ENCODE measurements at regions not wholly inside any gene's neighbourhood (a gene's known extent, or its start where the extent isn't known, plus 50 kb on each side); places are given as distances from the start of the nearest gene placed in this dataset.

DNA sequence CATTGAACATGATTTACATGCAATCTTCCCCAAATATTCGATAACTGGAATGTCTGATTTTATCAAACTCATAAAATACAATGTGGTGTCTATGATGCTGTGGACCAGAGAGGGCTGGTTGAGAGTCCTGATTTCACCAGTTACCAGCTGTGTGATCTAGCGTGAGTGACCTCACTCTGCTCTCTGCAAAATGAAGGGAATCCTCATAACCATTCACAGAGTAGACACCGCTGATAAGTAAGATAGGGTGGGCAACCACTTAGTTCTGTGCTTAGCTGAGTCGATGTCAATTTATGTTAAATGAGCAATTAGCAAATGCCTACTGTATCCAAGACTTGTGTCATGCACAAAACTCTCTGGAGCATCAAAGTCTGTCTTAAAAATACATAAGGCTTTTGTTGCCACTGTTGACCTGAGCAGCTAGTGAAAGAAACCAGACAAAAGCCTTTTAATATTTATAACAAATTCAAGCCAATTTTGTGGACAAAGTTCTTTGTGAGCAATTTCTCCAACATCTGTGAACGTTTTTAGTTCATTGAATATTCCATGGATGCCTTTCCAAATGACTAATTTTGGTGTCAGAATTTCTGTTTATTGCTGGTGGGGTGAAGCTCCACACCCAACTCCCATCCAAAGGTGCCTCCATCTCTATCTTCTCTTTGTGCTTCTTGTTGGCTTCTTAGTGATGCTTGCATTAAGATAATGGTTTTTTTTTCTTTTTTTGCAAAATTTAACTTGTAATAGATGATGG is 314.2 kb downstream of the ADRA2A start:
- no peak for DNase-seq (ENCODE audit: extremely low read depth, low read depth)
- TF ChIP-seq CTCF (IDR thresholded peaks at IDR 0.05; ENCODE audit: low read depth, low read length, missing control alignments) = no peak
- H3K4me3 ChIP-seq (replicated peaks; ENCODE audit: low read depth, low read length) = no peak overlapping the region

GRCh38 chr10:111392159-111392558 is 315.3 kb downstream of the ADRA2A start:
- no peak for DNase-seq (ENCODE audit: extremely low read depth, low read depth)
- H3K4me3 ChIP-seq (replicated peaks; ENCODE audit: low read depth, low read length) = no peak overlapping the region
- TF ChIP-seq CTCF (IDR thresholded peaks at IDR 0.05; ENCODE audit: low read depth, low read length, missing control alignments) = no peak

DNA sequence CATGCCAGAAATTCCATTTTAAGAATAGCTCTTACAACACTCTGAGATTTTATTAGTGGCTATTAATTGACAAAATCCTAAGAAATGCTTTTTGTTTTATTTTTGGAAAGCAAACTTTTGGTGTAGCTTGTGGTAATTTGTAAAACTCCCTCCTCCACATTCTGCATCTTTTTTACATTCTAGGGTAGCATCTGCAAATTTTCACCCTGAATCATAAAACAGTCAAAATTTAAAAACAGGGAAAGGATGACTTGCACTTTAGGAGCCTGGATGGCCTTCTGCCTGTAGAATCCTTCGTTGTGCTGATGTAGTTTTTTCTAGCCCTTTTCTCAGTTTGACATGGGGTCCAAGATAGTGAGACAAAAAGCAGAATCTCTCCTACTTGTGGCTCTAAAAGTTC is 316.1 kb downstream of the ADRA2A start:
- DNase-seq (ENCODE audit: extremely low read depth, low read depth) = no peak
- H3K4me3 ChIP-seq (replicated peaks; ENCODE audit: low read depth, low read length) = no peak overlapping the region
- no peak for TF ChIP-seq CTCF (IDR thresholded peaks at IDR 0.05; ENCODE audit: low read depth, low read length, missing control alignments)

DNA sequence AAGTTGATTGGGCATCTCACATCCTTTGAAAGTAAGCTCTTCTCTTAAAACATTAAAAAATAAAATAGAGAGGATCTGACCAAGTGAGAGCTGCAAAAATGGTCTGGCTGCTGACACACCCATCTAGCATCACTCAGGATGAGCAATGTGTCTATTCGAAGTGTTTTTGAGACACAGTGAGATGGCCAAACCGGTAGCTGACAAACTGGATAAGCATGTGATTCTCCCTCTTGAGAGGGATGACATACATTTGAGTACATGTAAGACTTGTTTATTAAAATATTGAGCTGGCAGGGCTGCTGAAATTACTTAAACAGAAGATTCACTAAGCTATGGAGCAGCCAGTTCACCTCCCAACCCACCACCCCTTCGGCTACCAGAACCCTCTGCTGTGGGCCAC is 333.9 kb downstream of the ADRA2A start:
- DNase-seq (ENCODE audit: extremely low read depth, low read depth) = no peak
- TF ChIP-seq CTCF (IDR thresholded peaks at IDR 0.05; ENCODE audit: low read depth, low read length, missing control alignments) = no peak
- no peak overlapping the region for H3K4me3 ChIP-seq (replicated peaks; ENCODE audit: low read depth, low read length)

DNA sequence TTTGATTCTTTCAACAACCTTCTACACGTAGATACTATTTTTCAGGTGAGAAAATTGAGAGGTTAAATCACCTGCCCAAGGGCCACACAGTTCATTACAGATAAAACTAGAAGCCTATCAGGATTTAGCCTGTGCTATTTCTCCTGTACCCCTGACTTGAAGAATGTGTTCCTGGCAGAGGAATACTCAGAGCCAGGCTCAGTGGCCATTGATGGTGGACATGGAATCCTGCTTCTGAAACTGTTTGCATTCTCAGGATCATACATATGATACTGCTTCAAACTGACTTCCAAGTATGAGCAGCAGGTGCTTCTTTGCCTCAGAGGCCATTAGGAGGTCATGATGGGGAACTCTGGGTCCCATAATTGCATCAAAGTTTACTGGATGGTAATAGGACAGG is 348.6 kb downstream of the ADRA2A start:
- no peak overlapping the region for H3K4me3 ChIP-seq (replicated peaks; ENCODE audit: low read depth, low read length)
- no peak for DNase-seq (ENCODE audit: extremely low read depth, low read depth)
- no peak for TF ChIP-seq CTCF (IDR thresholded peaks at IDR 0.05; ENCODE audit: low read depth, low read length, missing control alignments)

GRCh38 chr10:111429288-111430028 is 352.6 kb downstream of the ADRA2A start:
- TF ChIP-seq CTCF (IDR thresholded peaks at IDR 0.05; ENCODE audit: low read depth, low read length, missing control alignments) = no peak
- H3K4me3 ChIP-seq (replicated peaks; ENCODE audit: low read depth, low read length) = no peak overlapping the region
- no peak for DNase-seq (ENCODE audit: extremely low read depth, low read depth)
